Neural cell (in vitro differentiated cells): ENCODE measurements at regions not wholly inside any gene's neighbourhood (a gene's known extent, or its start where the extent isn't known, plus 50 kb on each side); places are given as distances from the start of the nearest gene placed in this dataset.

Experiments
- CTCF ChIP-seq: fragments of 450-650 bp; IDR thresholded peaks from 2 replicates; pipeline ENCODE4 v1.5.1; 2014; ENCODE audit warnings: antibody characterized with exemption, mild to moderate bottlenecking, moderate library complexity; ENCODE audit not compliant: poor library complexity, severe bottlenecking
- EP300 ChIP-seq: fragments of 450-650 bp; conservative IDR thresholded peaks from 2 replicates; pipeline ENCODE4 v1.6.1; 2014; ENCODE audit warnings: antibody characterized with exemption, mild to moderate bottlenecking, moderate library complexity; ENCODE audit not compliant: poor library complexity, severe bottlenecking
- EZH2 ChIP-seq: fragments of 200-600, 300-800 bp; shearing (Covaris generic), sonication (generic); IDR thresholded peaks from 2 replicates; pipeline ENCODE4 v1.6.1; 2014; ENCODE audit warnings: antibody characterized with exemption, low read length, borderline replicate concordance, mild to moderate bottlenecking; ENCODE audit not compliant: insufficient read depth, poor library complexity, severe bottlenecking
- POLR2AphosphoS5 ChIP-seq: IDR thresholded peaks from 2 replicates; pipeline ENCODE4 v1.6.1; 2012
- RAD21 ChIP-seq: fragments of 450-650 bp; conservative IDR thresholded peaks from 2 replicates; pipeline ENCODE4 v1.6.1; 2014; ENCODE audit warnings: antibody characterized with exemption, mild to moderate bottlenecking, moderate library complexity
- REST ChIP-seq: IDR thresholded peaks from 2 replicates; pipeline ENCODE4 v1.6.1; 2012; ENCODE audit warnings: borderline replicate concordance
- SMC3 ChIP-seq: fragments of 450-650 bp; conservative IDR thresholded peaks from 2 replicates; pipeline ENCODE4 v1.6.1; 2014; ENCODE audit warnings: antibody characterized with exemption, mild to moderate bottlenecking, moderate library complexity; ENCODE audit not compliant: poor library complexity
- TAF1 ChIP-seq: IDR thresholded peaks from 2 replicates; pipeline ENCODE4 v1.6.1; 2012; ENCODE audit warnings: low read depth

- no peak for TF ChIP-seq EZH2
- no peak for TF ChIP-seq POLR2AphosphoS5
- no peak for TF ChIP-seq TAF1
- TF ChIP-seq CTCF = no peak
- TF ChIP-seq SMC3 = no peak
- no peak for TF ChIP-seq RAD21
- TF ChIP-seq REST = no peak
- no peak for TF ChIP-seq EP300
These were observed 462.5 kb upstream of the PFKP start for GRCh38 chr10:2604891-2605290.
